ENCODE measurements at regions not wholly inside any gene's neighbourhood (a gene's known extent, or its start where the extent isn't known, plus 50 kb on each side); places are given as distances from the start of the nearest gene placed in this dataset.

DNA sequence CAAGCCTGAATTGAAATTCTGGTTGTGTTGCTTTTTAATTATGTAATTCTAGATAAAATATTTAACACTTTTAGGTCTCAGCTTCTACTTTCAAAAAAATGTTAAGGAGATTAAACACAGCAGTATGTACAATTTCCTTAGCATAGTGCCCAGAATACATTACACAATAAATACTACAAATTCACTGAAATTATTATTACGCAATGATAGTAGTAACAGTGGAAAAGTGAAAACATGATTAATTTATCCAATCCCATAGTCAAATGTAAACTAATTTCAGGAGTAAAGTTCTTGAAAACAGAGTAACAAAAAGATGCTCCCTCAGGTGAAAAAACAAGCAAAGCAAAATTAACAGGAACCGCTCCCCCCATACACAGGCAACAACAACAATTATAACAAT lies 1915.4 kb downstream of the STIM2 start:
- H3K36me3 ChIP-seq (ENCODE audit: control insufficient read depth, insufficient read depth, low read length), result no peaks in the 10 kb centered on the region
- no peaks in the 10 kb centered on the region for H3K27me3 ChIP-seq (ENCODE audit: control insufficient read depth, insufficient read depth, low read length)
- DNase-seq (ENCODE audit: low read depth in 4 of 6, low spot score in 6 of 6), result no peak
- no peak overlapping the region for H3K4me3 ChIP-seq (ENCODE audit: low read depth, low read length)
- WGBS (ENCODE audit: insufficient coverage), result no CpG with 5 or more reads among the region's 2 CpGs
- no peak overlapping the region for H3K27ac ChIP-seq (ENCODE audit: low read depth, low read length)
- no peaks in the 10 kb centered on the region for H3K4me1 ChIP-seq (ENCODE audit: control insufficient read depth, insufficient read depth, low read length)
- no peaks in the 10 kb centered on the region for H3K9me3 ChIP-seq (ENCODE audit: control insufficient read depth, insufficient read depth, low read length)

DNA sequence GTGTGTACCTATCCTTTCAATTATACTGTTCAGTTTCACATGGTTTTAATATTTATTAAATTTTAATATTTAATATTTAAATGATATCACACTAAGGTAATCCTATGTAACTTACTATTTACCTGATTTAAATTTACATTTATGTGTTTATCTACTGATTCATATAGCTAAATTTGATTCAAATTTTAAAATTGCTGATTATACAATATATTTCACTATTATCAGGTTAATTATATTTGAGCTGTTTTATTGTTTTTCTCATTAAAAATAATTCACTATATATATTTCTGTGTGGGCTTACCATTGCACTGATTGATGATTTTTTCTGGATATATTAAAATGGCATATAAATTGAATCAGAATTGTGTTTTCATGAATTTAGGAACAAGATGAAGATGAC lies 1923.5 kb downstream of the STIM2 start:
- DNase-seq (ENCODE audit: low read depth in 4 of 6, low spot score in 6 of 6), result no peak
- no peak overlapping the region for H3K4me3 ChIP-seq (ENCODE audit: low read depth, low read length)
- no peak overlapping the region for H3K27ac ChIP-seq (ENCODE audit: low read depth, low read length)
- H3K4me1 ChIP-seq (ENCODE audit: control insufficient read depth, insufficient read depth, low read length), result no peaks in the 10 kb centered on the region
- H3K27me3 ChIP-seq (ENCODE audit: control insufficient read depth, insufficient read depth, low read length), result no peaks in the 10 kb centered on the region
- H3K9me3 ChIP-seq (ENCODE audit: control insufficient read depth, insufficient read depth, low read length), result no peaks in the 10 kb centered on the region
- no peaks in the 10 kb centered on the region for H3K36me3 ChIP-seq (ENCODE audit: control insufficient read depth, insufficient read depth, low read length)

DNA sequence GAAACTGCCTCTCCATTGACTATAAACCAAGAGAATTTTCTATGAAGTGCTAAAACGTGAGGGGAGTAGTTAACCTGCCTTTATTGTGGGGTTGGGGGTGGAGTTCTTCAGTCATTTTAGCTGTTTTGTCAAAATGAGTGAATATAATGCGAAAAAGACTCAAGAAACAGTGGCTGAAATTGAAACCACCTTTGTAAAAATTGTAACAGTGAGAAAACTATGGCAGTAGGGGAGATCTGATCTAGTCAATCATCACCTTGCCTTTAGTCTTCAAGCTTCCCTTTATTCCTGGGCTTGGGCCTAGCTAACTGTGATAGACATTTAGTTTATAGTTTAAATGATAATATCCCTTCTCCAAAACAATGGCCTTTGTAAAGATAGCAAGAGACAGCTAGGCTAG lies 1927.3 kb downstream of the STIM2 start:
- no CpG with 5 or more reads among the region's 2 CpGs for WGBS (ENCODE audit: insufficient coverage)
- Histone ChIP-seq H3K27me3 (ENCODE audit: control insufficient read depth, insufficient read depth, low read length) (no peaks in the 10 kb centered on the region), H3K4me1 (ENCODE audit: control insufficient read depth, insufficient read depth, low read length) (no peaks in the 10 kb centered on the region), H3K4me3 (ENCODE audit: low read depth, low read length) (no peak overlapping the region), H3K27ac (ENCODE audit: low read depth, low read length) (no peak overlapping the region), H3K36me3 (ENCODE audit: control insufficient read depth, insufficient read depth, low read length) (no peaks in the 10 kb centered on the region), H3K9me3 (ENCODE audit: control insufficient read depth, insufficient read depth, low read length) (no peaks in the 10 kb centered on the region)
- no peak for DNase-seq (ENCODE audit: low read depth in 4 of 6, low spot score in 6 of 6)

DNA sequence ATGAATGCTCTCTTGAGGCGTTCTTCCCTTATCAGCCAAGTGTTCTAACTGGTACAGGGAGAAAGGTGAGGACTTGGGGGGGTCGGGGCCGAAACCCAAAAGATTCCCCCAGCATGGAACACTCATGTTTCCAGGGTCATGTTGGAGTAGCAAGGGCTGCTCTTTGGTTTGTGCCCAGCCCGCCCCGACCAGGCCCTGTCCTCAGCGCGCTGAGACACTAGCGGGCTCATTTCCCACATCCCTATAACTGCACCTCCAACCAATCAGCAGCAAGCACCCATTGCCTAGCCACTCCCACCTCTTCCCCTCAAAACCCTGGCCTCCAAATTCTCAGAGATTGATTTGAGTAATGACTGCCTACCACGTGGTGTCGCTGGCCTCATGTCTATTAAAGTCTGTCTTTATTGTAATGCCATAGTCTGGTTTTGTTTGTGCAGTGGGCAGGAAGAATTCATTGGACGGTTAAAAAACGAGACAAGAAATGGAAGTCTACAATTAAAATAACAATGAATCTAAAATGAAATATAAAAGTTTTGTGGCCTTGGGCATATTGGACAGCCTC lies 1928.4 kb downstream of the STIM2 start:
- H3K27ac ChIP-seq (ENCODE audit: low read depth, low read length), result no peak overlapping the region
- 92% methylated on average over 8 of the region's 12 CpGs for WGBS (ENCODE audit: insufficient coverage)
- H3K4me1 ChIP-seq (ENCODE audit: control insufficient read depth, insufficient read depth, low read length), result no peaks in the 10 kb centered on the region
- no peak overlapping the region for H3K4me3 ChIP-seq (ENCODE audit: low read depth, low read length)
- no peaks in the 10 kb centered on the region for H3K36me3 ChIP-seq (ENCODE audit: control insufficient read depth, insufficient read depth, low read length)
- DNase-seq (ENCODE audit: low read depth in 4 of 6, low spot score in 6 of 6), result no peak
- H3K9me3 ChIP-seq (ENCODE audit: control insufficient read depth, insufficient read depth, low read length), result no peaks in the 10 kb centered on the region
- H3K27me3 ChIP-seq (ENCODE audit: control insufficient read depth, insufficient read depth, low read length), result no peaks in the 10 kb centered on the region

DNA sequence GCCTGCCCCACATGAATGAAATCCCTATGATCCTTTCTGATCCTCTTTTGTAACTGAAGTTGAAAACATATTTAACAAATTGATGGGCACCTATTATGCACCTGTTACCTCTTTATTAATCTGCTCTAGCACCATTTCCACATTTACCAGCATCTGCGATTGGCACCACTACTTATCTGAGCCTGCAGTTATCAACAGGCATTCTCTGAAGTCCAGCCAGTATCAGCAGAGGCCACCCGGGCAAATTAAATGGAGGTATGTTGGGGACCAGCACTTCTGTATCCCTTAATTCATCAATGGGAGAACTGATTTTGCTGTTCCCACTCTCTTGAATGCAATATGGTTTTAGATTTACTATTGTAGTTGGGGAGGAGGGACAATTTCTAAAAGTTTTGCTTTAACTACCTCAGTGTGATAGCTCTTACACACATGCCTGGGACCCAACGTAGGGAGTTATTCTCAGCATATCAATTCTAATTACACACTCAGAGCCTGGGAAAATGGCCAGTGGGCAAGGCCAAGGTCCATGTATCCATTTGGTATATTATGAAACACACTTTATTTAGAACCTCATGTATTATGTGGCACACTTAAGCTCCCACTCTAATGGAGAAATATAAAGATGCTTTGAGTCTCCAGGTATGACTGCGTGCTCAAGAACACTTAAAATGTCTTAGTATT lies 1927.1 kb upstream of the PCDH7 start:
- DNase-seq (ENCODE audit: low read depth in 4 of 6, low spot score in 6 of 6), result no peak
- WGBS (ENCODE audit: insufficient coverage), result 86% methylated on average over 1 of the region's 4 CpGs
- Histone ChIP-seq H3K36me3 (ENCODE audit: control insufficient read depth, insufficient read depth, low read length) (no peaks in the 10 kb centered on the region), H3K27ac (ENCODE audit: low read depth, low read length) (no peak overlapping the region), H3K4me1 (ENCODE audit: control insufficient read depth, insufficient read depth, low read length) (no peaks in the 10 kb centered on the region), H3K4me3 (ENCODE audit: low read depth, low read length) (no peak overlapping the region), H3K9me3 (ENCODE audit: control insufficient read depth, insufficient read depth, low read length) (no peaks in the 10 kb centered on the region), H3K27me3 (ENCODE audit: control insufficient read depth, insufficient read depth, low read length) (no peaks in the 10 kb centered on the region)

DNA sequence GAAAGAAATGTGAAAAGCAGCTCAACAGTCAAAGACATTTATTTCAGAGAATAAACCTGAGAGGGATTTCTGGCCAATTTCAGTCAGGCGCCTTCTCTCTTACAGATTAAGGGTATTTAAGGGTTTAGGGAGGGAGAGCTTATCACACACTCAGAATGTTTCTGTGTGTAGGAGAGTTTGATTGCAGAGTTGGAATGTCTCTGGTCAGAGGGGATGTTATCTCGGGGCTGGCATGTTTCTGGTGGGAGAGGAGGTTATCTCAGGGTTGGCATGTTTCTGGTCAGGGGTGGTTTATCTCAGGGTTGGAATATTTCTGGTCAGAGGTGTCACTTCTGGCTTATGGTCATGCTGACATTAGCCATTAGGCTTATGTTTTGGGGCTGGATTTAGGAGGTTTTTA lies 1920.5 kb upstream of the PCDH7 start:
- H3K27me3 ChIP-seq (ENCODE audit: control insufficient read depth, insufficient read depth, low read length), result no peaks in the 10 kb centered on the region
- H3K4me3 ChIP-seq (ENCODE audit: low read depth, low read length), result no peak overlapping the region
- no peaks in the 10 kb centered on the region for H3K9me3 ChIP-seq (ENCODE audit: control insufficient read depth, insufficient read depth, low read length)
- no peak overlapping the region for H3K27ac ChIP-seq (ENCODE audit: low read depth, low read length)
- H3K36me3 ChIP-seq (ENCODE audit: control insufficient read depth, insufficient read depth, low read length), result no peaks in the 10 kb centered on the region
- no peaks in the 10 kb centered on the region for H3K4me1 ChIP-seq (ENCODE audit: control insufficient read depth, insufficient read depth, low read length)
- 95% methylated on average over 2 of the region's 2 CpGs for WGBS (ENCODE audit: insufficient coverage)
- DNase-seq (ENCODE audit: low read depth in 4 of 6, low spot score in 6 of 6), result no peak

DNA sequence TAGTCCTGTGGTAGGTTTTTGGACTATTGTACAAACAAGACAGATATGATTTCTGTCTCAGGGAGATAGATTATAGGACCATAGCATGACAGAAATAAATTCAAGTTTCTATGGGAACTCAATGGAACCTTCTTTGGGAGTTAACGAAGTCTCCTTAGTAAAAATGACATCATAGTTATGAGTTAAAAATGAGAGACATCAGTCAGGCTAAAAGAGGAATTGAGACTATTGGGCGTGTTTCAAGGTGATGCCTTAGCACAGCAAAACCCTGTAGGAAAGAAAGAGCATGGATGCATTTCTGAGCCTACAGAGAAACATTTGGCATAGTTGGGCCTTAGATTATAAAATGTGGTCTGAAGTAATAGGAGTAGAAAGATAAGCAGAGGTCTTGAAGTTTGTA lies 1909.1 kb upstream of the PCDH7 start:
- no peaks in the 10 kb centered on the region for H3K9me3 ChIP-seq (ENCODE audit: control insufficient read depth, insufficient read depth, low read length)
- WGBS (ENCODE audit: insufficient coverage), result 97% methylated on average over 2 of the region's 2 CpGs
- no peak for DNase-seq (ENCODE audit: low read depth in 4 of 6, low spot score in 6 of 6)

DNA sequence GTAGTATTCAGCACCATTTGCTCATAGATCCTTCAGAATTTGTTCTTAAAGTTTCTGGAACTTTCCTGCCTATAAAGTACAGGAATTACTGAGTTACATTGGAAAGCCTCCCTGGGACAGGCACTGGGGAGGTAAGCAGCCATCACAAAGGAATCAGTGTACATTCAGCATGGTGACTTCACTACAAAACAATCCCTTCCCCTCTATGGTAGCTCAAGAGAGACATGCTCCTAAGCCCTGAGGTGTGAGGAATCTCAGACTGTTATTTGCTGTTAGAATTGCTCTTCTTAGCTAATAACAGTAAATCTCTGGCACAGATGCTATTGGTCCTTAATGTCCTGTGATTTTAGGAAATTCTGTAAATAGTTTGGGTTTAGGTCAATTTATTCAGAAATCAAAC lies 1898.0 kb upstream of the PCDH7 start:
- H3K27me3 ChIP-seq (ENCODE audit: control insufficient read depth, insufficient read depth, low read length), result no peaks in the 10 kb centered on the region
- no peak overlapping the region for H3K4me3 ChIP-seq (ENCODE audit: low read depth, low read length)
- no peaks in the 10 kb centered on the region for H3K36me3 ChIP-seq (ENCODE audit: control insufficient read depth, insufficient read depth, low read length)
- H3K27ac ChIP-seq (ENCODE audit: low read depth, low read length), result no peak overlapping the region
- no peaks in the 10 kb centered on the region for H3K9me3 ChIP-seq (ENCODE audit: control insufficient read depth, insufficient read depth, low read length)
- DNase-seq (ENCODE audit: low read depth in 4 of 6, low spot score in 6 of 6), result no peak
- no peaks in the 10 kb centered on the region for H3K4me1 ChIP-seq (ENCODE audit: control insufficient read depth, insufficient read depth, low read length)

More for the DNA sequence above, 1909.1 kb upstream of the PCDH7 start:
- H3K27ac ChIP-seq (ENCODE audit: low read depth, low read length), result no peak overlapping the region
- H3K27me3 ChIP-seq (ENCODE audit: control insufficient read depth, insufficient read depth, low read length), result no peaks in the 10 kb centered on the region
- H3K36me3 ChIP-seq (ENCODE audit: control insufficient read depth, insufficient read depth, low read length), result no peaks in the 10 kb centered on the region
- H3K4me1 ChIP-seq (ENCODE audit: control insufficient read depth, insufficient read depth, low read length), result no peaks in the 10 kb centered on the region
- no peak overlapping the region for H3K4me3 ChIP-seq (ENCODE audit: low read depth, low read length)

DNA sequence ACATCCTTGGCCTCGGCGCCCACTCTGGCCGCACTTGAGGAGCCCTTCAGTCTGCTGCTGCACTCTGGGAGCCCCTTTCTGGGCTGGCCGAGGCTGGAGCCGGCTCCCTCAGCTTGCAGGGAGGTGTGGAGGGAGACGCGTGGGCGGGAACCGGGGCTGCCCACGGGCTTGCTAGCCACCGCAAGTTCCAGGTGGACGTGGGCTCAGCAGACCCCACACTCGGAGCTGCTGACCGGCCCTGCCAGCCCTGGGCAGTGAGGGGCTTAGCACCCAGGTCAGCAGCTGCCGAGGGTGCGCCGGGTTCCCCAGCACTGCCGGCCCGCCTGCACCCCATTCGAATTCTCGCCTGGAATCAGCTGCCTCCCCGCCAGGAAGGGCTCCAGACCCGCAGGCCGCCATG lies 1892.3 kb upstream of the PCDH7 start:
- Histone ChIP-seq H3K27me3 (ENCODE audit: control insufficient read depth, insufficient read depth, low read length) (no peaks in the 10 kb centered on the region), H3K9me3 (ENCODE audit: control insufficient read depth, insufficient read depth, low read length) (no peaks in the 10 kb centered on the region), H3K4me3 (ENCODE audit: low read depth, low read length) (no peak overlapping the region), H3K27ac (ENCODE audit: low read depth, low read length) (no peak overlapping the region), H3K36me3 (ENCODE audit: control insufficient read depth, insufficient read depth, low read length) (no peaks in the 10 kb centered on the region), H3K4me1 (ENCODE audit: control insufficient read depth, insufficient read depth, low read length) (no peaks in the 10 kb centered on the region)
- no peak for DNase-seq (ENCODE audit: low read depth in 4 of 6, low spot score in 6 of 6)
- WGBS (ENCODE audit: insufficient coverage), result 91% methylated on average over 21 of the region's 24 CpGs

DNA sequence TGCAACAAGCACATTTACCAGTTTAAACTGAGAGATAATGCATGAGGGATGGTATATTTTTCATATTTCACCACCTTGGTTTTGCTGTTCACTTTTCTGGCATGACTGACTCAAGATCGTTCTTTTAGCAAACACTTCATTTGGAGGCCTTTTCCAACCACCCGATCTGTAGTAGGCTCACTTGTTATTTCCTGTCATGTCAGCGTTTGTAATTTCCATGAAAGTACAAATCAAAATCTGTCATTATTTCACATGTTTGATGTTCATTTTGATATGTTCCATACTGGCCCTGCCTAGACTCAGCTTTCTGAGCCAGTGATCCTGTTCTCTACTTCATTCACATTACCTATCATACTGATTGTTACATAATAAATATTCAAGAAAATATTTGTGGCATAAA lies 1888.3 kb upstream of the PCDH7 start:
- H3K4me1 ChIP-seq (ENCODE audit: control insufficient read depth, insufficient read depth, low read length), result no peaks in the 10 kb centered on the region
- no peaks in the 10 kb centered on the region for H3K36me3 ChIP-seq (ENCODE audit: control insufficient read depth, insufficient read depth, low read length)
- WGBS (ENCODE audit: insufficient coverage), result 82% methylated on average over 2 of the region's 3 CpGs

More for the DNA sequence above, 1888.3 kb upstream of the PCDH7 start:
- peak in 1 of 6 donors; percentile 16 for DNase-seq (ENCODE audit: low read depth in 4 of 6, low spot score in 6 of 6)
- Histone ChIP-seq H3K9me3 (ENCODE audit: control insufficient read depth, insufficient read depth, low read length) (no peaks in the 10 kb centered on the region), H3K27ac (ENCODE audit: low read depth, low read length) (no peak overlapping the region), H3K4me3 (ENCODE audit: low read depth, low read length) (no peak overlapping the region), H3K27me3 (ENCODE audit: control insufficient read depth, insufficient read depth, low read length) (no peaks in the 10 kb centered on the region)

Measured in spinal cord (tissue), 9 donors.